ENCODE measurements at regions not wholly inside any gene's neighbourhood (a gene's known extent, or its start where the extent isn't known, plus 50 kb on each side); places are given as distances from the start of the nearest gene placed in this dataset.

- DNase-seq (ENCODE audit: low read depth in 3 of 3): no peak
Measured at GRCh38 chr22:47966316-47966715, 1203.9 kb downstream of the TBC1D22A start.

GRCh38 chr22:47965896-47966295 is 1203.4 kb downstream of the TBC1D22A start:
- DNase-seq (ENCODE audit: low read depth in 3 of 3): no peak

GRCh38 chr22:47965066-47965465 is 1202.6 kb downstream of the TBC1D22A start:
- no peak for DNase-seq (ENCODE audit: low read depth in 3 of 3)

- no peak for DNase-seq (ENCODE audit: low read depth in 3 of 3)
Measured at GRCh38 chr22:47963660-47964059, 1201.2 kb downstream of the TBC1D22A start.

- no peak for DNase-seq (ENCODE audit: low read depth in 3 of 3)
Measured at GRCh38 chr22:47957649-47958048, 1195.2 kb downstream of the TBC1D22A start.

- no peak for DNase-seq (ENCODE audit: low read depth in 3 of 3)
Measured at GRCh38 chr22:47954107-47954506, 1191.7 kb downstream of the TBC1D22A start.

GRCh38 chr22:47944941-47945340 is 1182.5 kb downstream of the TBC1D22A start:
- no peak for DNase-seq (ENCODE audit: low read depth in 3 of 3)

- no peak for DNase-seq (ENCODE audit: low read depth in 3 of 3)
Measured at GRCh38 chr22:47943729-47944700, 1181.6 kb downstream of the TBC1D22A start.

- no peak for DNase-seq (ENCODE audit: low read depth in 3 of 3)
Measured at GRCh38 chr22:47940211-47940610, 1177.8 kb downstream of the TBC1D22A start.

- no peak for DNase-seq (ENCODE audit: low read depth in 3 of 3)
Measured at GRCh38 chr22:47933891-47934290, 1171.4 kb downstream of the TBC1D22A start.

GRCh38 chr22:47933226-47933625 is 1170.8 kb downstream of the TBC1D22A start:
- no peak for DNase-seq (ENCODE audit: low read depth in 3 of 3)

- DNase-seq (ENCODE audit: low read depth in 3 of 3): no peak
Measured at GRCh38 chr22:47929646-47930185, 1167.3 kb downstream of the TBC1D22A start.

GRCh38 chr22:47929073-47929472 is 1166.6 kb downstream of the TBC1D22A start:
- DNase-seq (ENCODE audit: low read depth in 3 of 3): no peak

GRCh38 chr22:47928631-47929030 is 1166.2 kb downstream of the TBC1D22A start:
- DNase-seq (ENCODE audit: low read depth in 3 of 3): no peak

- no peak for DNase-seq (ENCODE audit: low read depth in 3 of 3)
Measured at GRCh38 chr22:47927648-47928210, 1165.3 kb downstream of the TBC1D22A start.

- DNase-seq (ENCODE audit: low read depth in 3 of 3): no peak
Measured at GRCh38 chr22:47923011-47923427, 1160.6 kb downstream of the TBC1D22A start.

GRCh38 chr22:47921906-47922305 is 1159.5 kb downstream of the TBC1D22A start:
- DNase-seq (ENCODE audit: low read depth in 3 of 3): no peak

- DNase-seq (ENCODE audit: low read depth in 3 of 3): no peak
Measured at GRCh38 chr22:47920380-47920959, 1158.0 kb downstream of the TBC1D22A start.

- no peak for DNase-seq (ENCODE audit: low read depth in 3 of 3)
Measured at GRCh38 chr22:47919893-47920292, 1157.4 kb downstream of the TBC1D22A start.

- DNase-seq (ENCODE audit: low read depth in 3 of 3): no peak
Measured at GRCh38 chr22:47919001-47919441, 1156.6 kb downstream of the TBC1D22A start.

- DNase-seq (ENCODE audit: low read depth in 3 of 3): peak in 1 of 3 experiments; percentile 19
Measured at GRCh38 chr22:47918276-47918921, 1155.9 kb downstream of the TBC1D22A start.
